ENCODE measurements at regions not wholly inside any gene's neighbourhood (a gene's known extent, or its start where the extent isn't known, plus 50 kb on each side); places are given as distances from the start of the nearest gene placed in this dataset.
"Not testable (repeated sequence)": the region's sequence is repeated elsewhere in the genome, so short reads cannot be mapped to it uniquely, and the experiment has no call there.

- intact Hi-C loops (cut with DNase I) = loop anchor here (5.0 kb wide), 1 partner anchor 54 kb away; the partner anchor contains the start of gene DAAM1
- ATAC-seq = no peak
- DNase-seq (ENCODE audit: missing footprints) = no peak
These were observed 55.5 kb upstream of the DAAM1 start for GRCh38 chr14:59132796-59133494.

DNA sequence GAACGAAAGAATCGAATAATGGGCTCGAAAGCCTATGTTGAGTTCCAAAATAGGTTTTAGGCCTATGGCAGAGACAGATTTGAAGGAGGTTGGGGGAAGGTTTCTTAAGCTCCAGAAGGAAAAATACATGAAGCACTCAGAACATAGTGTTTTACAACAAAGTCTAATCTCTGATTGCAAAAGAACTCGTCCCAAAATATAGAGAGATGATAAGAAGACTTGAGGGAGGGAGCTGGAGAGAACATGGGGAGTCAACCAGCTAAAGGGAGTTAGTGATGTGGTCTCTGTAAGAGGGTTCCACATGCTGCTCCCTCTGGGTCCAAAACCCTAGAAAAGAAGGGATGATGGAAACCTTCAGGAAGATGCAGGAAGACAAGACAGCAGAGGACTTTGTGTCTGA, 54.8 kb upstream of the DAAM1 start:
- ATAC-seq (peak; percentile 44), DNase-seq (ENCODE audit: missing footprints) (no peak)
- intact Hi-C loops (cut with DNase I) = loop anchor here (5.0 kb wide), 1 partner anchor 54 kb away; the partner anchor contains the start of gene DAAM1

DNA sequence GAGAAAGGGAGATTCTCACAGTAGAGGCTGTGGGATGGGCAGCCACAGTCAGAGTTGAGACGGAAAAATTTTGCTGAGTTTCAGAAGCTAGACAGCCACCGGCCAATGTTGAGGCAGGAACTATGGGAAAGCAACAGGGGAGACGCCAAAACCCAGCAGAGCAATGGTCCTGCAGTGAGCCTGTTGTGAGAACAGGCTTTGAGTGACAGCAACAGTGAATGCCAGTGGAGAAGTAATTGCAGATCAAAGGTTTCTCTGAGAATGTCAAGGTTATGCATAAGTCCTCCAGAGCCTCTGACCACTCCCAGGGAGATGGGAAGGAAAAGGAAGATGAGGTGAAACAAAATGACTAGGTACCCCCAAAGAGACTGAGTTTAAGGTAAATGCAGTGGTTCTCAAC, 54.2 kb upstream of the DAAM1 start:
- intact Hi-C loops (cut with DNase I) = loop anchor here (5.0 kb wide), 1 partner anchor 53 kb away; the partner anchor contains the start of gene DAAM1
- DNase-seq (ENCODE audit: missing footprints) = no peak
- no peak for ATAC-seq

DNA sequence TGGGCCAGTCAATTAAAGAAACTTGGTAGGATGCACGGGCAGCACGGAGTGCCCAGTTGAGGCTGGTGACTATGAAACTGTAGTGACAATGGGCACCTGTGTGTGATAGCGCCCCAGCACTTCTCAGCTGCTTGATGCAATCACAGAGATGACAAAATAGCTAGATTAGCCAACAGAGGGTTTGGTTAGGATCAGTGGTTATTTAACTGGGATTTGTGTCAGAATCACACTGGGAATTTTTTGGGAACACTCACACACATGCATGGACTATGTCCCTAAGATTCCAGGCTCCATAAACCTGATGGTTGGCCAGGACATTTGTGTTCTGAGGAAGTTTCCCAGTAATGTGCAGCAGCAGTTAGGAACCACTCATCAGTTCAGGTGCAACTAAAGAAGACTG, 51.2 kb upstream of the DAAM1 start:
- no peak for DNase-seq (ENCODE audit: missing footprints)
- ATAC-seq = no peak
- intact Hi-C loops (cut with DNase I) = no loop called here

DNA sequence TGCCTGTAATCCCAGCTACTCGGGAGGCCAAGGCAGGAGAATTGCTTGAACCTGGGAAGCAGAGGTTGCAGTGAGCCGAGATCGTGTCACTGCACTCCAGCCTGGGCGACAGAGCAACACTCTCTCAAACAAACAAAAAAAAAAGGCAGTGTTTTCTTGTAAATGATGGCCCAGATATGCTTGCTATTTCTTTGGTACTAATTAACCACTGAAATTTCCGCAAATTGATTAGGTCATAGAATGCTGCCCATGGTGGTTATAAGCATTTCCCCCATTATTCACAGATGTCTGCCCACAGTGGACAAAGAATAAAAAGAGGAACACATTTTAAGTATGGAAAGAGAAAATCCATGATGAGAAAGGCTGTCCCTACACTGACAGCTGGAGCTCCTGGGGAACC, 49.9 kb upstream of the DAAM1 start:
- ATAC-seq; DNase-seq (ENCODE audit: missing footprints); intact Hi-C loops (cut with DNase I): not testable (repeated sequence)

Data from Right ventricle myocardium inferior (tissue), 1 donor.